Neutrophil (primary cell): ENCODE measurements at regions not wholly inside any gene's neighbourhood (a gene's known extent, or its start where the extent isn't known, plus 50 kb on each side); places are given as distances from the start of the nearest gene placed in this dataset.

ENCODE experiments used
- H3K27ac ChIP-seq: fragments of 200-600 bp; sonication (generic); 2 replicates; pipeline ENCODE4 v1.5.1; 2016; ENCODE audit warnings: mild to moderate bottlenecking, moderate library complexity
- H3K27me3 ChIP-seq: fragments of 200-600 bp; sonication (generic); 2 replicates; pipeline ENCODE4 v1.6.0; 2016; ENCODE audit warnings: mild to moderate bottlenecking
- H3K36me3 ChIP-seq: fragments of 200-600 bp; sonication (generic); 2 replicates; pipeline ENCODE4 v1.5.1; 2017
- H3K4me1 ChIP-seq, 2 experiments: fragments of 200-600 bp in 1 of 2; sonication (generic) in 1 of 2; 1 replicate in 1 of 2; 2 replicates in 1 of 2; pipeline versions ENCODE4 v1.5.1 to v1.6.1; 2013 to 2016; ENCODE audit warnings: low read depth in 1 of 2, low read length in 1 of 2, mild to moderate bottlenecking in 1 of 2, moderate library complexity in 1 of 2; ENCODE audit not compliant: control insufficient read depth in 1 of 2, insufficient read depth in 1 of 2
- H3K4me3 ChIP-seq, 2 experiments: fragments of 200-600 bp in 1 of 2; sonication (generic) in 1 of 2; 1 replicate in 1 of 2; 2 replicates in 1 of 2; pipeline ENCODE4 v1.5.1; 2013 to 2016; ENCODE audit warnings: low read depth in 1 of 2, low read length in 1 of 2, mild to moderate bottlenecking in 1 of 2, moderate library complexity in 1 of 2
- H3K9me3 ChIP-seq: fragments of 200-600 bp; sonication (generic); 2 replicates; pipeline ENCODE4 v1.5.1; 2016
- CTCF ChIP-seq: fragments of 200-600 bp; sonication (generic); IDR thresholded peaks from 2 replicates; pipeline ENCODE4 v1.5.1; 2016; ENCODE audit warnings: antibody characterized with exemption

DNA sequence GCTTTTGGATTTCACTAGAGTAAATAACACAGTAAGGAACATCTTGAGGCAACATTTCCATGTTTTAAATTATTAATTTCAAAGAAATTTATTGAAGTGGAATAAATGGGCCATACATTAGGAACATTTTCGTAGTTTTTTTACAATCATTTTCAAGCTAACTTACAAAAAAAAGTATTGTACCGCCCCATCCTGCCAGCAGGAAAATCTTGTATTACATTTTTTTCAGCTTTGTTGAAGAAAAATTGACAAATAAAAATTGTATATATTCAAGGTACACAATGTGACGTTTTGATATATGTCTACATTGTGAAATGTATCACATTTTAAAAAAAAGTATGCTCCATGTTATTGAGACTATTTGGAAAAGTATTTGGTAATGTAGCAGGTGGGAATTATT, 1001.9 kb upstream of the NR2F2 start:
- no peak overlapping the region for H3K4me3 ChIP-seq
- H3K36me3 ChIP-seq: no peaks in the 10 kb centered on the region
- no peak overlapping the region for H3K27ac ChIP-seq
- no peaks in the 10 kb centered on the region for H3K4me1 ChIP-seq
- H3K27me3 ChIP-seq: peaks cover 54% of the 10 kb centered on the region
- H3K9me3 ChIP-seq: no peaks in the 10 kb centered on the region
- no peak for TF ChIP-seq CTCF

GRCh38 chr15:95329362-95329761, 1001.1 kb upstream of the NR2F2 start:
- TF ChIP-seq CTCF: no peak
- Histone ChIP-seq H3K9me3 (no peaks in the 10 kb centered on the region), H3K4me3 (no peak overlapping the region), H3K4me1 (no peaks in the 10 kb centered on the region), H3K27me3 (peaks cover 46% of the 10 kb centered on the region), H3K27ac (no peak overlapping the region), H3K36me3 (no peaks in the 10 kb centered on the region)

DNA sequence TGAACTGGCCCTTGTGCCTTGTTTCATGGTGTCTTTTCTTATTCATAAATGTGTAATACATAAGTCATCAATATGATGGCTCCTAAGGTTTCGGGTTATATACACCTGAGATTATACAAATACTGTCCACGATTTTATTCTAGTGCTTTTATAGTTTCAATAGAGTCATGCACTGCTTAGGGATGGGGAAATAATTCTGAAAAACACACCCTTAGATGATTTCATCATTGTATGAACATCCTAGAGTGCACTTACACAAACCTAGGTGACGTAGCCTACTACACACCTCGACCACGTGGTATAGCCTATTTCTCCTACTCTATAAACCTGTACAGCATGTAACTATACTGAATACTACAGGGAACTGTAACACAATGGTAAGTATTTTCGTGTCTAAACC, 988.8 kb upstream of the NR2F2 start:
- Histone ChIP-seq H3K36me3 (no peaks in the 10 kb centered on the region), H3K9me3 (no peaks in the 10 kb centered on the region), H3K4me3 (no peak overlapping the region), H3K4me1 (no peaks in the 10 kb centered on the region), H3K27ac (no peak overlapping the region), H3K27me3 (no peaks in the 10 kb centered on the region)
- no peak for TF ChIP-seq CTCF

DNA sequence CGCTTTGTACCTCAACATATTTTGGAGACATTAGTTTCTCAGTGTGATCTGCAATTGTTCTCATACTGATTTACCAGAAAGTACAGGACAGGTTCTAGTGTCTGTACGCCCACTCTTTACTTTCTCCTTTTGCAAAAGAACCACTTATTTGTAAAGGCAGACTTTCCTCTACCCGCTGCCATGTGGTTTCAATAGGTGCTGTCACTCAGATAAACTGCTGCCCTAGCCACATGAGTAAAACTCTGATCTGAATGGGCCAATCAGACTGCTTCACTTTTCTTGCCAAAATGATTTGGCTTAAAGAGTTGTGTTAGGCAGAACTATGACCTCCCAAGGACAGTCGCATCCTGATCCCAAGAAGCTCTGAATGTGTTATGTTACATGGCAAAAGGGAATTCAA, 984.6 kb upstream of the NR2F2 start:
- Histone ChIP-seq H3K4me3 (no peak overlapping the region), H3K27me3 (no peaks in the 10 kb centered on the region), H3K4me1 (no peaks in the 10 kb centered on the region), H3K9me3 (no peaks in the 10 kb centered on the region), H3K36me3 (no peaks in the 10 kb centered on the region), H3K27ac (no peak overlapping the region)
- TF ChIP-seq CTCF: no peak

GRCh38 chr15:95346721-95347475, 983.6 kb upstream of the NR2F2 start:
- Histone ChIP-seq H3K36me3 (no peaks in the 10 kb centered on the region), H3K27ac (no peak overlapping the region), H3K4me1 (no peaks in the 10 kb centered on the region), H3K27me3 (no peaks in the 10 kb centered on the region), H3K4me3 (no peak overlapping the region), H3K9me3 (no peaks in the 10 kb centered on the region)
- no peak for TF ChIP-seq CTCF

- Histone ChIP-seq H3K36me3 (no peaks in the 10 kb centered on the region), H3K27me3 (no peaks in the 10 kb centered on the region), H3K4me1 (no peaks in the 10 kb centered on the region), H3K9me3 (no peaks in the 10 kb centered on the region), H3K4me3 (no peak overlapping the region), H3K27ac (no peak overlapping the region)
- TF ChIP-seq CTCF: no peak
These were observed 982.7 kb upstream of the NR2F2 start for GRCh38 chr15:95347837-95348236.
